OCI-LY1 (cell line): ENCODE measurements at regions not wholly inside any gene's neighbourhood (a gene's known extent, or its start where the extent isn't known, plus 50 kb on each side); places are given as distances from the start of the nearest gene placed in this dataset.

ENCODE experiments used
- CTCF ChIP-seq: fragments of 200-600 bp; sonication (generic), shearing (Covaris generic); IDR thresholded peaks from 2 replicates; pipeline ENCODE4 v1.5.1; 2017; ENCODE audit warnings: mild to moderate bottlenecking, antibody characterized with exemption, low read length, moderate library complexity, mixed read lengths
- EZH2 ChIP-seq: fragments of 200-600 bp; sonication (generic), shearing (Covaris generic); IDR thresholded peaks from 2 replicates; pipeline ENCODE4 v1.8.0; 2017; ENCODE audit warnings: borderline replicate concordance, mixed run types, mild to moderate bottlenecking, antibody characterized with exemption, low read length, moderate library complexity, mixed read lengths

GRCh38 chr11:109770323-109770722 is 322.9 kb upstream of the ZC3H12C start:
- TF ChIP-seq CTCF (no peak), EZH2 (no peak)
